Adrenal gland (tissue), 5 donors: ENCODE measurements at regions not wholly inside any gene's neighbourhood (a gene's known extent, or its start where the extent isn't known, plus 50 kb on each side); places are given as distances from the start of the nearest gene placed in this dataset.

Experiments used
- CTCF ChIP-seq, 6 experiments: fragments of 450-650 bp in 4 of 6; fragments of 200-600 bp in 2 of 6; sonication (generic) in 1 of 6; IDR thresholded peaks; 1 replicate in 5 of 6; 2 replicates in 1 of 6; pipeline versions ENCODE4 v1.5.1 to v1.8.0; 2016 to 2021; ENCODE audit warnings: antibody characterized with exemption in 6 of 6, mild to moderate bottlenecking in 2 of 6, moderate library complexity in 1 of 6
- POLR2A ChIP-seq, 2 donors: fragments of 450-650 bp; IDR thresholded peaks; one replicate each; pipeline ENCODE4 v1.6.1; 2017; ENCODE audit warnings: antibody characterized with exemption in 2 of 2, mild to moderate bottlenecking in 2 of 2, moderate library complexity in 1 of 2
- donor health status: DM: no; HTN: no; CAD: no.

- no peak for TF ChIP-seq CTCF (IDR thresholded peaks at IDR 0.05)
- no peak for TF ChIP-seq POLR2A (IDR thresholded peaks at IDR 0.05)
These were observed 219.3 kb downstream of the EBLN2 start for GRCh38 chr3:73280746-73281145.
